Stimulated activated CD8-positive, alpha-beta memory T cell treated with anti-CD3 and anti-CD28 coated beads, Interleukin-4, amount 100 ng/mL, for 4 hours (primary cell): ENCODE measurements at regions not wholly inside any gene's neighbourhood (a gene's known extent, or its start where the extent isn't known, plus 50 kb on each side); places are given as distances from the start of the nearest gene placed in this dataset.
"Not testable (repeated sequence)": the region's sequence is repeated elsewhere in the genome, so short reads cannot be mapped to it uniquely, and the experiment has no call there.

Experiments
- DNase-seq, 2 donors: peaks; one replicate each; pipeline ENCODE4 v3.0.0-alpha.2; 2020; ENCODE audit warnings: low read depth in 2 of 2, low spot score in 1 of 2

DNA sequence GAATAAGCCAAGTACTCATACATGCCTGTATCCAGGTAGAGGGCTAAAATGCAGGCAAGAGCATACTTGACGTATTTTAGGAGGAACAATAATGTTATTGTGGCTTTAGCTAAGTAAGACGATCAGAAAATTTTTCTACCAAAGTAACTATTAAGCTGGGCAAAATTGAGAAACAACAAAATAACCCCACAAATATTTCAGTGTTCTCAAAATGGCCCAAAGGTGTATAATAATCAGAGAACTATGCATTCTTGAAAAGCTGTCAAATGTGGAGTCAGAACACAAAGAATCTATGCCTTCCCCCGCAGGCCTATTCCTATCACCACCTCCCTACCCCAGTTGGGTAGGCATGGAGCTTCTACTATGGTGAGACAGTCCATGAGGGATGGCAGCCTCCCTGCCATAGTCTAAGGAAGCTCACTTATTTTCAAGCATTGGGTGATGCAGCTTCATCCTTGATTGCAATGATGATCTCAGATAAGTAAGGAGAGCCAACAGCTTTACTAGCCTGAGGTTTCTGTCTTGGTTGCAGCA lies 1132.5 kb upstream of the SPRY2 start:
- DNase-seq: no peak

GRCh38 chr13:81458170-81458569 lies 1117.2 kb upstream of the SPRY2 start:
- DNase-seq: no peak

GRCh38 chr13:81446441-81446840 lies 1105.5 kb upstream of the SPRY2 start:
- DNase-seq: no peak

GRCh38 chr13:81442904-81443303 lies 1102.0 kb upstream of the SPRY2 start:
- no peak for DNase-seq

DNA sequence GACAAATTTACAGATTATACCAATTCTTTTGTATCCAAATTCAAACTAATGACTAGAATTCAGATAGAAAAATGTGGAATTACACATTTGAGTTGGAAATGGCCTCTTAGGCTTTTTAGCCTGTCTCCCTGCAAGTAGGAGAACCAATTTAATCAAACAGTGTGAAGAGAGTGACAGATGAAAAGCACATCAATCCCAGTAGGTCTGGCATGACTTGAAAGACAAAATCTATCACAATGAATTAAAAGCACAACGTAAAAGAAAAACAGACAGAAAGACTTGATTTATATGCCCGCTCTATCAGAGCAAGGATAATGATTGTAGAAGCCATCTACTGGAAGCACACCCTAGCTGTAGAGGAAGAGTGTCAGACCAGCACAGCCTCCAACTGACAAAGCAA lies 1084.4 kb upstream of the SPRY2 start:
- no peak for DNase-seq

- DNase-seq: no peak
Observed at GRCh38 chr13:81409284-81409683, 1068.4 kb upstream of the SPRY2 start.

- no peak for DNase-seq
Observed at GRCh38 chr13:81408647-81409046, 1067.7 kb upstream of the SPRY2 start.

DNA sequence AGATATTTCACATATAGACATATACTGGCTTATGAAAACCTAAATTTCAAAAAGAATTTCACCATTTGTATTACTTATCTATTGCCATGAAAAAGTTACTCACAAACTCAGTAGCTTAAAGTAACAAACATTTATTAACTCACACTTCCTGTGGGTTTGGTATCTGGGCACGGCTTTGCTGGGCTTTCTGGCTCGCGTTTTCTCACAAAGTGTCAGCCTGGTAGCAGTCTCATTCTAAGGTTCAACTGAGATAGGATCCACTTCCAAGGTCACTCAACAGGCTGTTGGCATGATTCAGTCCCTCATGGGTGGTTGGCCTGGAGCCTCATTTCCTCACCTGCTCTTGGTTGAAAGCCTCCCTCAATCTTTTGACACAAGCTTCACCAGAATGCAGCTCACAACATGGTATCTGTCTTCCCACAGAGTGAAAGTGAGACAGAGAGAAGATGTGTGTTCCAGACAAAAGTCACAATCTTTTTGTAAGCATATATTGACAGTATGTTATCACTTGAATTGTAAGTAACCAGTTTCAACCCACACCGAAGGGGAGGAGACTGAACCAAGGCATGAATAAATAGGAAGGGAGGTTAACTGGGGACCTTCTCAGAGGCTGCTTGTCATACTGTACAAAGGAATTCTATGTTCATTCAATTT lies 1065.8 kb upstream of the SPRY2 start:
- no peak for DNase-seq

GRCh38 chr13:81406022-81406421 lies 1065.1 kb upstream of the SPRY2 start:
- no peak for DNase-seq

- no peak for DNase-seq
Observed at GRCh38 chr13:81396192-81396591, 1055.3 kb upstream of the SPRY2 start.

DNA sequence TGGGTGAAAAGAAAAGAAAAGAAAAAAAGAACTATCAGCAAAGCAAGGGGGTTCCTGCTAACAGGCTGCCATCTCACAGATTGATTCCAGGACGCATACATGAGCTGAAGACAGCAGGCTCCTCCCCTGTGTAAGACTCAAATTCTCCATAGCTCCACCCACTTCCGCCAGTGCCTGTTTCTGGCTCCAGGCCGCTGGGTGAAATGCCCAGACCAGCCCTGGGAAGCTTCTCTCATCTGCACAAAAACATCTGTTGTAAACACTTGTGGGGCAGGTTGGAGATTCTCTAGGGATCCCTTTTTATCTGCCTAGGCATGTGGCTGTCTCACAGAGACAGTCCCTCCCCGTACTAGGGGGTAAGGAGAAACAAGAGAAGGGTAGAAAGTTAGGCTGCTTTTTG lies 1054.4 kb upstream of the SPRY2 start:
- no peak for DNase-seq

DNA sequence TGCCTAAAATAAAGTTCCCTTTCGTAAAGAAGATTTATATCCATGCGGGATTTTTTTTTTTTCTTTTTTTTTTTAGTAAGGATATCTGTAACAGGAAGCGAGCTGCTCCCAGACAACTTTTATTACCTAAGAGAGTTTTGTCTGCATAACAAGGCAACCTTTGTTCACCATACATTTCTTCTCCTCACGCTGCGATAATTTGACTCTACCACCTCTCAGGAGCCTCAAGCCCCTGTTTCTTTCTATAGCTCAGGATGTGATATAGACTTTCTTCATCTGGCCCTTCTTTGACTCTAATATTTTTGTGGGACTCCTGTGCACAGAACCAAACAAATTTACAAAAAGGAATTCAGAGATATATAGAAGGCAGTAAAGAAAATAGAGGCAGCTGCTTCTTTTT lies 1053.7 kb upstream of the SPRY2 start:
- no peak for DNase-seq

DNA sequence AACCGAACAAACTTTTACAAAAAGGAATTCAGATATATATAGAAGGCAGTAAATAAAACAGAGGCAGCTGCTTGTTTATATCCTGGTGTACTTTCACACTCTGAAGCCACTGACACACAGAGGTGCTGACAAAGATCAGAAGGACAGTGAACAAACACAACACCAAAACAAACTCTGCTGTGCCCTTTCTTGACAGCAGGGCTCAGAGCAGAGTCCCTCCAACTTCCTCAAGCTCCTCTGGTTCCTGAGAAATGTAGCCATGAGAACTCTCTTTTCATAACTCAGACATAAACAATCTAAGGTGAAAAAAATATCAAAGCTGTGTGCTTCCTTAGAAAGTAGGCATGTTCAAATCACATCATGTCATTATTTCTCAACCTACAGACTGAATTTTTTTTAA lies 1052.8 kb upstream of the SPRY2 start:
- DNase-seq: no peak

- DNase-seq: no peak
Observed at GRCh38 chr13:81393110-81393509, 1052.2 kb upstream of the SPRY2 start.

GRCh38 chr13:81388400-81388799 lies 1047.5 kb upstream of the SPRY2 start:
- DNase-seq: no peak

GRCh38 chr13:81383444-81383843 lies 1042.5 kb upstream of the SPRY2 start:
- DNase-seq: no peak

- DNase-seq: no peak
Observed at GRCh38 chr13:81382246-81382645, 1041.3 kb upstream of the SPRY2 start.

- DNase-seq: no peak
Observed at GRCh38 chr13:81381560-81381959, 1040.6 kb upstream of the SPRY2 start.

DNA sequence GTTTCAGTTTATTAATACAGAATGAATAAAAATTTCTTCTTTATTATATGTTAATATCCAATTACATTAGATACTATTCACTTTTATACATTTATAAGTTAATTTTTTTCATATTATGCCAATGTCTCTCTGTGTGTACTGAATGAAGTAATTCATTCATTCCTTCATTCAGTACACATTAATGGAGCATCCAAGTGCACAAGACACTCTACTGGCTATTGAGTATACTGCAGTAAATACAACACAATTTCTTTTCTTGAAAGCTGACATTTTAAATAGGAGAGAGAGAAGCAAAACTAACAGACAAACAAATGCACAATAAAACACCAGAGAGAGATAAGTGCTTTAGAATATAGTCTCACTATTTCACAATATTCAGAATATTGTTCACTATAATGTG lies 1038.3 kb upstream of the SPRY2 start:
- no peak for DNase-seq

DNA sequence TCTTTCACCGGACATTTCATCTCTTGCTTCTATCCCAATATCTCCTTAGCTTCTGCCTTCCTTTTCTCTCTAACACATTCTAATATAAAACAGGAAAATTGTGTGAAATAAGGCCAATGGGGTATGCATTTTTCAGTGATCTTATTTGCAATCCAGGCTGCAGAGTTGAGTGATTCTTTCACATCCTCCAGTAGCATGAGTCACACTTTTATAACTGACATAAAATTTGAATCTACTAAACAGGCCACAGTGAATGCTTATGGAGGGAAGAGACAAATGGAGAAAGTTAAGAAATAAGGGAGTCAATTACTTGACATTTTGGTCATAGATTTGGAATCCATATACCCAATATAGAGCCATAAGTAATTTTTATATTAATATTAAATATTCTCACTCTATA lies 1037.0 kb upstream of the SPRY2 start:
- no peak for DNase-seq

DNA sequence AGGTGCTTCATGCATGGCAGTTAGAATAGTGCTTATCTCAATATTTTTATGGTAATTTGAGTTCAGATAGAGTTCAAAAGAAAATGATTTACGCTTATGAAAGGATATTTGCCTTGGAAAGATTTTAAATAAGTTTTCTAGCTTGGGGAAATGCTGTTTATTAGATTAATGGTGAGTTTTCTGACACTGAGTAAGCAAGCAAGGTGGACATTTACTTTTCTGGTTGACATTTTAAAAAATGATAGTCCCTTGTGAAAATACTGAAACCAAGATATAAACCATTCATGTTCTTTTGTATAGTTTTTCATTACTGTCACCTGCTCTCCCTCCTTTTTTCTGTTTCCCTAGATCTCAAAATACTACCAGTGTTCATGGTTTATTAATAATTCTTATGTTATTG lies 1034.8 kb upstream of the SPRY2 start:
- DNase-seq: no peak

DNA sequence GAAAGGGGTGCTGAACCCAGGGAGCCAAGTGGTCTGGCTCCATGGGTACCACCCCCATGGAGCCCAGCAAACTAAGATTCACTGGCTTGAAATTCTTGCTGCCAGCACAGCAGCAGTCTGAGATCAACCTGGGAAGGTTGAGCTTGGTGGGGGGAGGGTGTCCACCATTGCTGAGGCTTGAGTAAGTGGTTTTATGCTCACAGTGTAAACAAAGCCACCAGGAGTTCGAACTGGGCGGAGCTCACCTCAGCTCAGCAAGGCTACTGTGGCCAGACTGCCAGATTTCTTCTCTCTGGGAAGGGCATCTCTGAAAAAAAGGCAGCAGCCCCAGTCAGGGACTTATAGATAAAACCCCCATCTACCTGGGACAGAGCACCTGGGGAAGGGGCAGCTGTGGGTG lies 1021.8 kb upstream of the SPRY2 start:
- not testable (repeated sequence) for DNase-seq

DNA sequence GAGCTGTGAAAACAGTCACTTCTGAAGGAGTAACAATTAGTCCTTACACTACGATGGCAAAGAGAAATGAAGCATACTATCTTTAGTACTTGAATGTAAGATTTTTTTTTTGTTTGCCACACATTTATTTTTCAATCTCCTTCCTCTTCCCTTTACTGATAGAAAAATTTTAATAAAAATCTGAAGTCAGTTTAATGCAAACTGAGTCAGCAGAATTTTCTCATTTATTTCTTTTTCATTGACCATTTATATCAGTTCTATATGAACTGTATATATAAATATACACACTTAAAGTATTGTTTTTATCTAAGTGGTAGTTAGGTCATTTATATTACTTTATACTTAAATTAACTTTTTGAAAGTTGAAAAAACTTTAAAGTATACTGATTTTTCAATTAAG lies 1009.1 kb upstream of the SPRY2 start:
- no peak for DNase-seq
